PC-3 (cell line): ENCODE measurements at regions not wholly inside any gene's neighbourhood (a gene's known extent, or its start where the extent isn't known, plus 50 kb on each side); places are given as distances from the start of the nearest gene placed in this dataset.

ENCODE experiments used
- ATAC-seq: fragments of 200-7000 bp; cut with Tn5 transposase; 2 replicates; pipeline ENCODE4 v1.9.1; 2020; ENCODE audit warnings: mild to moderate bottlenecking, moderate library complexity
- BruUV-seq: library from RNA; stranded (reverse); fragments of 400-500 nt; replicated peaks from 2 replicates; lab custom pipeline; 2021; lab: Mats Ljungman, UMichigan
- CTCF ChIA-PET: fragments of 300-600 bp; sonication (Branson Sonifier 250); formaldehyde crosslinking; loops from one replicate; lab custom pipeline; 2022; ENCODE audit warnings: antibody characterized with exemption; lab: Charles Lee
- POLR2A ChIA-PET: fragments of 300-600 bp; sonication (Branson Sonifier 250); formaldehyde crosslinking; loops from one replicate; lab custom pipeline; 2022; ENCODE audit warnings: antibody characterized with exemption; ENCODE audit not compliant: unreplicated experiment; lab: Charles Lee
- DNase-seq: peaks from one replicate; pipeline ENCODE4 v3.0.0-alpha.2; 2015
- H2AFZ ChIP-seq: fragments of 300-600 bp; sonication (generic); 2 replicates; pipeline ENCODE4 v1.6.0; 2016; ENCODE audit warnings: antibody characterized with exemption, low read length
- H3F3A ChIP-seq: fragments of 300-600 bp; sonication (generic); one replicate; pipeline ENCODE4 v1.6.0; 2017; ENCODE audit warnings: antibody characterized with exemption, low read length, control low read depth, mild to moderate bottlenecking; ENCODE audit not compliant: unreplicated experiment
- H3K27ac ChIP-seq: fragments of 300-600 bp; sonication (generic); 2 replicates; pipeline ENCODE4 v1.5.1; 2016; ENCODE audit warnings: mild to moderate bottlenecking, low read length
- H3K27me3 ChIP-seq: fragments of 300-600 bp; sonication (generic); 2 replicates; pipeline ENCODE4 v1.6.1; 2016; ENCODE audit warnings: low read length, mixed read lengths
- H3K36me3 ChIP-seq: fragments of 300-600 bp; sonication (generic); 2 replicates; pipeline ENCODE4 v1.6.1; 2016; ENCODE audit warnings: low read depth, mixed run types, low read length, mixed read lengths
- H3K4me1 ChIP-seq: fragments of 300-600 bp; sonication (generic); 2 replicates; pipeline ENCODE4 v1.5.1; 2016; ENCODE audit warnings: low read length; ENCODE audit not compliant: insufficient read depth
- H3K4me2 ChIP-seq: fragments of 300-600 bp; sonication (generic); 2 replicates; pipeline ENCODE4 v1.6.0; 2016; ENCODE audit warnings: low read length
- H3K4me3 ChIP-seq: fragments of 300-600 bp; sonication (generic); 2 replicates; pipeline ENCODE4 v1.5.1; 2016; ENCODE audit warnings: mild to moderate bottlenecking, low read length, mixed read lengths
- H3K79me2 ChIP-seq: fragments of 300-600 bp; sonication (generic); 2 replicates; pipeline ENCODE4 v1.6.1; 2017; ENCODE audit warnings: low read length, mixed read lengths
- H3K9ac ChIP-seq: fragments of 300-600 bp; sonication (generic); 2 replicates; pipeline ENCODE4 v1.6.0; 2016; ENCODE audit warnings: mild to moderate bottlenecking, low read length
- H3K9me2 ChIP-seq: fragments of 300-600 bp; sonication (generic); replicated peaks from 2 replicates; pipeline ENCODE4 v1.6.1; 2016; ENCODE audit warnings: mixed run types, low read length, mixed read lengths
- H3K9me3 ChIP-seq: fragments of 300-600 bp; sonication (generic); 2 replicates; pipeline ENCODE4 v1.6.1; 2016; ENCODE audit warnings: low read length, mixed read lengths
- H4K20me1 ChIP-seq: fragments of 300-600 bp; sonication (generic); 2 replicates; pipeline ENCODE4 v1.6.1; 2016; ENCODE audit warnings: low read length, mixed read lengths
- EZH2 ChIP-seq: fragments of 300-600 bp; sonication (generic); IDR thresholded peaks from one replicate; pipeline ENCODE4 v1.6.1; 2017; ENCODE audit warnings: antibody characterized with exemption, mild to moderate bottlenecking, low read length; ENCODE audit not compliant: unreplicated experiment
- EZH2phosphoT487 ChIP-seq: fragments of 300-600 bp; sonication (generic); IDR thresholded peaks from 2 replicates; pipeline ENCODE4 v1.6.1; 2018; ENCODE audit warnings: mild to moderate bottlenecking, antibody characterized with exemption, low read length, borderline replicate concordance
- intact Hi-C: fragments of 100-400 bp; cut with micrococcal nuclease; formaldehyde crosslinking; loops from 2 replicates; pipeline ENCODE4 v1.9.0; 2023
- TF ChIP-seq, protein P1 (sequence below): fragments of 300-600 bp; sonication (generic); conservative IDR thresholded peaks from 2 replicates; pipeline ENCODE4 v1.5.1; 2017; ENCODE audit warnings: antibody characterized with exemption, low read depth, mild to moderate bottlenecking, low read length

DNA sequence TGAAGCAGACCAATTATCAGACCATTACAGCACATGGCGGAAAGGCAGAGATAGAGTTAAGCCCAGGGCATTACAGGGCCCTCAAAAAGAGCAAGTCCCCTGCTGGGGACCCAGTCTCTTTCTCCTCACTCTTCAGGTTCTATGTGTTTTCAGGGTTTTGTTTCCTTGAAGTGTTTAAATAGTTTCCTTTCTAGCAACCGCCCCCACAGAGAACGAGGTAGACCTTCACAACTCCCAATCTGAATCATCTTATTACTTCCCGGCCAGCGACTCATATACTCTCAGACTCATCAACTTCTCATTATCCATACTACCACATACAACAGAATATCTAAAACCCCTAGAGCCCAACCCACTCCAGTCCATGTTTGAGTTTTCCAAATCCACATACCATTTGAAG, 526.6 kb upstream of the ARID1B start:
- Histone ChIP-seq H3F3A (no peaks in the 10 kb centered on the region), H3K79me2 (no peaks in the 10 kb centered on the region), H2AFZ (no peak overlapping the region), H3K4me2 (no peak overlapping the region), H4K20me1 (no peaks in the 10 kb centered on the region), H3K27me3 (no peaks in the 10 kb centered on the region), H3K9me3 (no peaks in the 10 kb centered on the region), H3K9ac (no peak overlapping the region), H3K4me1 (no peaks in the 10 kb centered on the region), H3K9me2 (no peaks in the 10 kb centered on the region), H3K27ac (no peak overlapping the region), H3K4me3 (no peak overlapping the region), H3K36me3 (no peaks in the 10 kb centered on the region)
- TF ChIP-seq EZH2phosphoT487 (no peak), EZH2 (no peak)
- TF ChIP-seq, protein P1, sequence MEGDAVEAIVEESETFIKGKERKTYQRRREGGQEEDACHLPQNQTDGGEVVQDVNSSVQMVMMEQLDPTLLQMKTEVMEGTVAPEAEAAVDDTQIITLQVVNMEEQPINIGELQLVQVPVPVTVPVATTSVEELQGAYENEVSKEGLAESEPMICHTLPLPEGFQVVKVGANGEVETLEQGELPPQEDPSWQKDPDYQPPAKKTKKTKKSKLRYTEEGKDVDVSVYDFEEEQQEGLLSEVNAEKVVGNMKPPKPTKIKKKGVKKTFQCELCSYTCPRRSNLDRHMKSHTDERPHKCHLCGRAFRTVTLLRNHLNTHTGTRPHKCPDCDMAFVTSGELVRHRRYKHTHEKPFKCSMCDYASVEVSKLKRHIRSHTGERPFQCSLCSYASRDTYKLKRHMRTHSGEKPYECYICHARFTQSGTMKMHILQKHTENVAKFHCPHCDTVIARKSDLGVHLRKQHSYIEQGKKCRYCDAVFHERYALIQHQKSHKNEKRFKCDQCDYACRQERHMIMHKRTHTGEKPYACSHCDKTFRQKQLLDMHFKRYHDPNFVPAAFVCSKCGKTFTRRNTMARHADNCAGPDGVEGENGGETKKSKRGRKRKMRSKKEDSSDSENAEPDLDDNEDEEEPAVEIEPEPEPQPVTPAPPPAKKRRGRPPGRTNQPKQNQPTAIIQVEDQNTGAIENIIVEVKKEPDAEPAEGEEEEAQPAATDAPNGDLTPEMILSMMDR = no peak
- intact Hi-C loops = no loop called here
- CTCF ChIA-PET = no interaction called here
- ATAC-seq (no peak), DNase-seq (no peak)
- POLR2A ChIA-PET = no interaction called here
- no TSS peak for BruUV-seq

DNA sequence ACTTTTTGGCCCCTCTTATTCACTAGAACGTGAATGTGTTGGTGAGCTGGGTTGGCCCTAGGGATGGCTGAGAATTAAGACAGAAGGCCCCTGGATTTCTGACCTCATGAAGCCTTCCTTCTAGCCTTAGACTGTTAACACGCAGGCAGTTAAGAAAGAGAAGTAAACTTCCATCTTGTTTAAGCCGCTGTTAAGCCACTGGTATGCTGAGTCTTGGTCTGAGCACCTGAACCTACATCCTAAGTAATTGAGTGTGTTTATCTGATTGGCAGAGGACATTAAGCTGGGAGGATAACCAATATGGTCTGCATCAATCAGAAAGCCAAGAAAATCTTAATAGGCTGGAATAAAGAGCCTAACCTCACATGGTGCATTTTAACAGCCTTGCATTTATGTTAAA, 535.0 kb upstream of the ARID1B start:
- ATAC-seq = no peak
- H3K4me2 ChIP-seq = no peak overlapping the region
- no peak for DNase-seq
- H3K36me3 ChIP-seq = no peaks in the 10 kb centered on the region
- BruUV-seq = no TSS peak
- no peak overlapping the region for H2AFZ ChIP-seq
- CTCF ChIA-PET = no interaction called here
- H3K9me2 ChIP-seq = no peaks in the 10 kb centered on the region
- no peak overlapping the region for H3K4me3 ChIP-seq
- H3K4me1 ChIP-seq = no peaks in the 10 kb centered on the region
- H3K9ac ChIP-seq = no peak overlapping the region
- H4K20me1 ChIP-seq = no peaks in the 10 kb centered on the region
- H3K79me2 ChIP-seq = no peaks in the 10 kb centered on the region
- POLR2A ChIA-PET = no interaction called here
- no peak overlapping the region for H3K27ac ChIP-seq
- H3K27me3 ChIP-seq = no peaks in the 10 kb centered on the region
- H3F3A ChIP-seq = no peaks in the 10 kb centered on the region
- intact Hi-C loops = no loop called here
- no peaks in the 10 kb centered on the region for H3K9me3 ChIP-seq
- TF ChIP-seq EZH2 (no peak), EZH2phosphoT487 (no peak)
- TF ChIP-seq, protein P1 = no peak

- no peak overlapping the region for H3K27ac ChIP-seq
- ATAC-seq (no peak), DNase-seq (no peak)
- intact Hi-C loops = no loop called here
- no peaks in the 10 kb centered on the region for H4K20me1 ChIP-seq
- no peaks in the 10 kb centered on the region for H3K79me2 ChIP-seq
- CTCF ChIA-PET = no interaction called here
- TF ChIP-seq EZH2 = no peak
- TF ChIP-seq EZH2phosphoT487 = no peak
- TF ChIP-seq, protein P1 = no peak
- no peaks in the 10 kb centered on the region for H3K27me3 ChIP-seq
- POLR2A ChIA-PET = no interaction called here
- H3K4me3 ChIP-seq = no peak overlapping the region
- no peak overlapping the region for H3K9ac ChIP-seq
- H3K9me3 ChIP-seq = no peaks in the 10 kb centered on the region
- H3K4me2 ChIP-seq = no peak overlapping the region
- H3F3A ChIP-seq = no peaks in the 10 kb centered on the region
- H3K36me3 ChIP-seq = no peaks in the 10 kb centered on the region
- BruUV-seq = no TSS peak
- H3K9me2 ChIP-seq = no peaks in the 10 kb centered on the region
- H3K4me1 ChIP-seq = no peaks in the 10 kb centered on the region
- H2AFZ ChIP-seq = no peak overlapping the region
Measured at GRCh38 chr6:156231026-156231765, 546.0 kb upstream of the ARID1B start.
